Right atrium auricular region (tissue), 2 donors: ENCODE measurements at regions not wholly inside any gene's neighbourhood (a gene's known extent, or its start where the extent isn't known, plus 50 kb on each side); places are given as distances from the start of the nearest gene placed in this dataset.

Experiments used
- DNase-seq: peaks from one replicate; pipeline ENCODE4 v3.0.0-alpha.2; 2019; ENCODE audit warnings: low spot score
- H3K27ac ChIP-seq, 2 donors: fragments of 200-600 bp; sonication (generic); 1 replicate in 1 of 2; 2 replicates in 1 of 2; pipeline ENCODE4 v1.5.1; 2016 to 2019
- H3K27me3 ChIP-seq, 2 donors: fragments of 200-600 bp; sonication (generic); one replicate each; pipeline versions ENCODE4 v1.5.1 to v1.6.0; 2017 to 2019
- H3K36me3 ChIP-seq: fragments of 200-600 bp; sonication (generic); one replicate; pipeline ENCODE4 v1.5.1; 2016
- H3K4me1 ChIP-seq, 2 donors: fragments of 200-600 bp; sonication (generic); one replicate each; pipeline versions ENCODE4 v1.5.1 to v1.6.0; 2017 to 2019
- H3K4me3 ChIP-seq, 2 donors: fragments of 200-600 bp; sonication (generic); 1 replicate in 1 of 2; 2 replicates in 1 of 2; pipeline ENCODE4 v1.5.1; 2017 to 2019; ENCODE audit warnings: mild to moderate bottlenecking in 1 of 2, moderate library complexity in 1 of 2
- H3K9me3 ChIP-seq, 2 donors: fragments of 200-600 bp; sonication (generic); one replicate each; pipeline ENCODE4 v1.5.1; 2019
- TF ChIP-seq, protein P1 (sequence below), 2 donors: fragments of 200-600 bp; sonication (generic); IDR thresholded peaks; one replicate each; pipeline ENCODE4 v1.5.1; 2019; ENCODE audit warnings: antibody characterized with exemption in 2 of 2

DNA sequence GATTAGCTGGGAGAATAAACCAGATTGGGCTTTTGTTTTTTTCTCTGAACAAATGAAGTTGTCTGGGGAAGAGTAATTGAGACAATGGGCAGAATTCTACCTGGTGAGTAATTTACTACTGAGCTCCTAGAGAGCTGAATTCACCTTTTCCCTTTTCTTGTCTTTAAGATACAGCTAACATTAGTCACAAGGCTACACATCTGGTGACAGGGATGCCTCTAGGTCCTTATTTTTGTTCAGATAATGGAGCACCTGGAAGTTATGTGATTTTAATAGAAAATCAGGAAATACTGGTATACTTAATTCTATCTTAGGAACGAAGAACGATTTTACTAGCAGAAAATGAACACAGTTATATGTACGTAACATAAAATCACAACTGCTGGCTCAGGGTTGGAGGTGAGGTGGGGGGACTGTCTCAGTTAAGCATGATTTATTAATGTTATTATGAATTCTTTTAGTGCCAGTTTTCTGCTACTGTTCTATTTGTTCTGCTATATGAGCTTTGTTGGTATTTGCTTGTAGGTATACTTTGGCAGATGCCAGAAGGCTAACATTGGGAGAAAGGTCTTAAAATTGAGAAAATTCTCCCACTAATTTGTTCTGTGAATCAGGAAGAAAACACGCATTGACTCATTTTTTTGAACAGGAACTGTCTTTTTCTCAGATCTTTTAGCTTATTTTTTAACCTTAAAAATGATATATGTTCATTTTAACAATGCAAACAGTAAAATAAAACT, 482.7 kb upstream of the RGS6 start:
- DNase-seq, result no peak
- TF ChIP-seq, protein P1, sequence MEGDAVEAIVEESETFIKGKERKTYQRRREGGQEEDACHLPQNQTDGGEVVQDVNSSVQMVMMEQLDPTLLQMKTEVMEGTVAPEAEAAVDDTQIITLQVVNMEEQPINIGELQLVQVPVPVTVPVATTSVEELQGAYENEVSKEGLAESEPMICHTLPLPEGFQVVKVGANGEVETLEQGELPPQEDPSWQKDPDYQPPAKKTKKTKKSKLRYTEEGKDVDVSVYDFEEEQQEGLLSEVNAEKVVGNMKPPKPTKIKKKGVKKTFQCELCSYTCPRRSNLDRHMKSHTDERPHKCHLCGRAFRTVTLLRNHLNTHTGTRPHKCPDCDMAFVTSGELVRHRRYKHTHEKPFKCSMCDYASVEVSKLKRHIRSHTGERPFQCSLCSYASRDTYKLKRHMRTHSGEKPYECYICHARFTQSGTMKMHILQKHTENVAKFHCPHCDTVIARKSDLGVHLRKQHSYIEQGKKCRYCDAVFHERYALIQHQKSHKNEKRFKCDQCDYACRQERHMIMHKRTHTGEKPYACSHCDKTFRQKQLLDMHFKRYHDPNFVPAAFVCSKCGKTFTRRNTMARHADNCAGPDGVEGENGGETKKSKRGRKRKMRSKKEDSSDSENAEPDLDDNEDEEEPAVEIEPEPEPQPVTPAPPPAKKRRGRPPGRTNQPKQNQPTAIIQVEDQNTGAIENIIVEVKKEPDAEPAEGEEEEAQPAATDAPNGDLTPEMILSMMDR (IDR thresholded peaks at IDR 0.05), result no peak
- no peaks in the 10 kb centered on the region for H3K36me3 ChIP-seq

DNA sequence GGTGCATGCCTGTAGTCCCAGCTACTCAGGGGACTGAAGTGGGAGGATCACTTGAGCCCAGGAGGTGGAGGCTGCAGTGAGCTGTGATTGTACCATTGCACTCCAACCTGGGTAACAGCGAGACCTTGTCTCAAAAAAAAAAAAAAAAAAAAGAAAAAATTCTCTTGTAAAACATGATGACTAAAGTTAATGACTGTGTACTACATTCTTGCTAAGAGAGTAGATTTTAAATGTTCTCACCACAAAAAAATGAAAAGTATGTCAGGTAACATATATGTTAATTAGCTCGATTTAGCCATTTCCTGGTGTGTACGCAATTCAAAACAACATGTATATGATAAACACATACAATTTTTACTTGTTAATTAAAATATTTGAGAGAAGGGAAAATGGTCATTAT, 480.7 kb upstream of the RGS6 start:
- Histone ChIP-seq H3K4me1 (no peaks in the 10 kb centered on the region), H3K36me3 (no peaks in the 10 kb centered on the region), H3K27ac (no peak overlapping the region), H3K4me3 (no peak overlapping the region), H3K9me3 (no peaks in the 10 kb centered on the region), H3K27me3 (no peaks in the 10 kb centered on the region)
- TF ChIP-seq, protein P1 (IDR thresholded peaks at IDR 0.05), result no peak
- no peak for DNase-seq

More for the DNA sequence above, 482.7 kb upstream of the RGS6 start:
- no peak overlapping the region for H3K4me3 ChIP-seq
- H3K9me3 ChIP-seq, result no peaks in the 10 kb centered on the region
- H3K27me3 ChIP-seq, result no peaks in the 10 kb centered on the region
- H3K4me1 ChIP-seq, result no peaks in the 10 kb centered on the region
- no peak overlapping the region for H3K27ac ChIP-seq

DNA sequence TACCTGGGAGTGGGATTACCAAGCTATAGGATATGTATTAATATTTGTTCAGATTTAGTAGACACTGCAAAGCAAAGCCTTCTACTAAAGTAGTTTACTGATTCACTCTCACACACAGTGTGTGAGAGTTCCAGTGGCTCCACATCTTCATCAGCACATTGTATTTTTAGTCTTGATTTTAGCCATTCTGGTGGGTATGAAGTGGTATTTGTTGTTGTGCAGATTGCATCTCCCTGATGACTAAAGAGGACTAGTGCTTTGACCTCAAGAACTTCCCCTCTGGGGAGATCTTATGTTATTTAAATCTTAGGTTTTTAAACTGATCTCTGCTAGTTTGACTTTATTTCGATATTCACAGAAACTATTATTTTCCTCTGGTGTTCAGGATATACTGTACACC, 479.7 kb upstream of the RGS6 start:
- H3K27ac ChIP-seq, result no peak overlapping the region
- no peak for DNase-seq
- H3K36me3 ChIP-seq, result no peaks in the 10 kb centered on the region
- no peaks in the 10 kb centered on the region for H3K9me3 ChIP-seq
- H3K4me3 ChIP-seq, result no peak overlapping the region
- H3K27me3 ChIP-seq, result no peaks in the 10 kb centered on the region
- H3K4me1 ChIP-seq, result no peaks in the 10 kb centered on the region
- TF ChIP-seq, protein P1 (IDR thresholded peaks at IDR 0.05), result no peak

DNA sequence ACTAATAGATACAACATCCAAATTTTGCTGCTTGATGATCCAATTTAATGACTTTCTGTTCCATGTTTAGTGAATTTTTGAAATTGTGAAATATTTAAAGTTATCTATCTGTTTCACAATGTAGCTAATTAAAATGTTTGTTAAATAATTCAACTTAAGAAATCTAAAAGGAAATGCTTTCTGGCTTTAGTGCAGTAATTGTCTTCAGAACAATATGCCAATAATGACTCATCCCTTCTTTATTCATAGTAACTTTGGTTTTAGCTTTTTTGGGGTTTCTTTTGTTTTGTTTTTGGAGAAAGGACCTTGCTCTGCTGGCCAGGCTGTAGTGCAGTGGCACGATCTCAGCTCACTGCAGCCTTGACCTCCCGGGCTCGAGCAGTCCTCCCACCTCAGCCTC, 479.2 kb upstream of the RGS6 start:
- H3K4me1 ChIP-seq, result no peaks in the 10 kb centered on the region
- no peak overlapping the region for H3K27ac ChIP-seq
- DNase-seq, result no peak
- H3K36me3 ChIP-seq, result no peaks in the 10 kb centered on the region
- H3K9me3 ChIP-seq, result no peaks in the 10 kb centered on the region
- H3K27me3 ChIP-seq, result no peaks in the 10 kb centered on the region
- H3K4me3 ChIP-seq, result no peak overlapping the region
- TF ChIP-seq, protein P1 (IDR thresholded peaks at IDR 0.05), result no peak

DNA sequence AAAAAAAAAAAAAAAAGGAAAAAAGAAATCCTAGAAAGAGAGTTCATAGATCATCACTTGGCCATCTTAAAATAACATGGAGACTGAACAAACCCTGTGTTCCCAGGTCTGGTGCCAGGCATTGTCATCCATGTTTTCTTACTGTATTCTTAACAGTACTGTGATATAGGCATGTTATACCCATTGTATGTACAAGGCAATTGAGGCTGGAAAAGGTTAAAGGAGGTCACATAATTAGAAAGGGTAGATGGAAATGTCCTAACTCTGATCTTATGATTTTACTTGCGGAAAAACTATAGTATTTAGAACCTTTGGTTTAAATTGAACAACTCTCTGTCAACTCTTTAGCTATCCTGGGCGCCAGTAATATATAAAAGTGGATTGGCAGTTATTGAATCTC, 478.2 kb upstream of the RGS6 start:
- Histone ChIP-seq H3K27me3 (no peaks in the 10 kb centered on the region), H3K27ac (no peak overlapping the region), H3K4me1 (no peaks in the 10 kb centered on the region), H3K36me3 (no peaks in the 10 kb centered on the region), H3K9me3 (no peaks in the 10 kb centered on the region), H3K4me3 (no peak overlapping the region)
- DNase-seq, result no peak
- TF ChIP-seq, protein P1 (IDR thresholded peaks at IDR 0.05), result no peak
